ENCODE measurements at regions not wholly inside any gene's neighbourhood (a gene's known extent, or its start where the extent isn't known, plus 50 kb on each side); places are given as distances from the start of the nearest gene placed in this dataset.

- Histone ChIP-seq H3K79me2 (ENCODE audit: insufficient read depth, low read length) (no peaks in the 10 kb centered on the region), H3K9ac (ENCODE audit: extremely low read depth, insufficient read length, low read length) (no peak overlapping the region), H3K9me3 (ENCODE audit: control insufficient read depth, low read depth, low read length) (no peaks in the 10 kb centered on the region), H4K20me1 (ENCODE audit: control insufficient read depth, insufficient read depth, insufficient read length) (no peaks in the 10 kb centered on the region), H3K27me3 (ENCODE audit: insufficient read depth, low read length) (no peaks in the 10 kb centered on the region), H2BK20ac (ENCODE audit: low read depth, low read length, poor library complexity, severe bottlenecking) (no peak overlapping the region), H2BK5ac (ENCODE audit: insufficient read length, low read length) (no peak overlapping the region), H4K91ac (ENCODE audit: insufficient read length, low read depth, low read length) (no peak overlapping the region), H2BK12ac (ENCODE audit: insufficient read length, low read depth, low read length) (peak overlapping the region; percentile 85), H3K14ac (ENCODE audit: insufficient read depth, low read length) (no peak overlapping the region), H4K8ac (replicated peaks; ENCODE audit: insufficient read length, low read depth, low read length) (no peak overlapping the region), H2AK5ac (ENCODE audit: insufficient read length, low read length) (no peak overlapping the region), H3K23me2 (ENCODE audit: insufficient read length, low read depth, low read length, poor library complexity, severe bottlenecking) (no peaks in the 10 kb centered on the region), H3K18ac (ENCODE audit: insufficient read length, low read depth, low read length) (no peak overlapping the region), H3K4me2 (ENCODE audit: insufficient read depth, insufficient read length, low read length) (no peak overlapping the region), H2AFZ (ENCODE audit: low read length) (no peak overlapping the region), H3K4ac (ENCODE audit: low read depth, low read length) (no peak overlapping the region), H3K27ac (ENCODE audit: insufficient read length, low read depth, low read length) (peak overlapping the region; percentile 19), H3K23ac (ENCODE audit: insufficient read length, low read depth, low read length) (no peak overlapping the region), H4K5ac (ENCODE audit: insufficient read length, low read depth, low read length) (no peak overlapping the region), H3K56ac (ENCODE audit: insufficient read length, low read depth, low read length) (no peak overlapping the region), H3K79me1 (ENCODE audit: insufficient read depth, low read depth, low read length, poor library complexity, severe bottlenecking) (no peaks in the 10 kb centered on the region), H2BK15ac (ENCODE audit: low read depth, low read length) (no peak overlapping the region), H3T11ph (ENCODE audit: low read length) (no peak overlapping the region), H3K4me1 (ENCODE audit: insufficient read depth, low read length) (peaks cover 9% of the 10 kb centered on the region; the same call in 1 of the 2 replicates), H2BK120ac (ENCODE audit: low read depth, low read length, poor library complexity, severe bottlenecking) (no peak overlapping the region)
- peaks cover 50 to 58% of the 10 kb centered on the region in 2 experiments for H3K4me1 Mint-ChIP-seq
- H3K4me3 Mint-ChIP-seq = no peak overlapping the region
- DNase-seq = peak; percentile 63
- H3K9me3 Mint-ChIP-seq = no peaks in the 10 kb centered on the region
- no peaks in the 10 kb centered on the region for H3K27me3 Mint-ChIP-seq (ENCODE audit: low read depth)
- H3K27ac Mint-ChIP-seq = peak overlapping the region; percentile 0 to 90 (median 86); a peak in 6 of 7 replicates
- WGBS (ENCODE audit: extremely low coverage, insufficient read length, low lambda C conversion rate) = no CpG with 5 or more reads among the region's 5 CpGs
- H3K36me3 Mint-ChIP-seq (ENCODE audit: insufficient read depth in 1 of 3, low read depth in 3 of 3) = peaks cover 0 to 8% (median 3%) of the 10 kb centered on the region in 3 experiments; a peak in 4 of 7 replicates
- no peak for TF ChIP-seq CTCF (conservative IDR thresholded peaks at IDR 0.05)
Observed at GRCh38 chr13:109274188-109274821, 512.1 kb downstream of the IRS2 start.

Data from H9 (cell line).